ENCODE measurements at regions not wholly inside any gene's neighbourhood (a gene's known extent, or its start where the extent isn't known, plus 50 kb on each side); places are given as distances from the start of the nearest gene placed in this dataset.

GRCh38 chr16:86244936-86245335 lies 265.4 kb upstream of the FOXF1 start:
- no peak overlapping the region for H3K9ac ChIP-seq (ENCODE audit: low read length)
- H4K20me1 ChIP-seq (ENCODE audit: insufficient read depth): no peaks in the 10 kb centered on the region
- TF ChIP-seq POLR2A (IDR thresholded peaks at IDR 0.05; ENCODE audit: borderline replicate concordance, extremely low read depth, insufficient read depth, insufficient read length): no peak
- no peak for TF ChIP-seq JUND (IDR thresholded peaks at IDR 0.05)
- no peak for TF ChIP-seq ZFX (IDR thresholded peaks at IDR 0.05)
- TF ChIP-seq EZH2phosphoT487 (IDR thresholded peaks at IDR 0.05; ENCODE audit: borderline replicate concordance): no peak
- TF ChIP-seq POLR2AphosphoS5 (IDR thresholded peaks at IDR 0.05; ENCODE audit: low read depth, low read length): no peak
- no peak for TF ChIP-seq CEBPB (IDR thresholded peaks at IDR 0.05; ENCODE audit: low read depth)
- no peak for TF ChIP-seq ELF1 (IDR thresholded peaks at IDR 0.05; ENCODE audit: borderline replicate concordance, low read depth)
- no peak for TF ChIP-seq SIN3A (IDR thresholded peaks at IDR 0.05; ENCODE audit: low read depth)
- TF ChIP-seq MAX (IDR thresholded peaks at IDR 0.05): no peak
- intact Hi-C loops (cut with micrococcal nuclease): no loop called here
- H3K36me3 ChIP-seq (ENCODE audit: control insufficient read depth in 1 of 2, insufficient read depth in 2 of 2, low read length in 2 of 2): no peaks in the 10 kb centered on the region
- no peak overlapping the region for H3K4me2 ChIP-seq (ENCODE audit: low read length)
- no peak for DNase-seq (ENCODE audit: low read depth, low spot score)
- no peak overlapping the region for H3K4me3 ChIP-seq (replicated peaks in 1 of 2; ENCODE audit: low read depth in 1 of 2, low read length in 2 of 2)
- no TSS peak for BruUV-seq (replicated peaks)
- no peak for ATAC-seq
- CTCF ChIA-PET: interaction anchor here (2.9 kb wide), 1 partner anchor 8 kb away, joined by 27 read pairs; no protein-coding TSS in a partner anchor
- H3K79me2 ChIP-seq (ENCODE audit: insufficient read depth, low read length): no peaks in the 10 kb centered on the region
- H3K9me2 ChIP-seq (ENCODE audit: insufficient read depth): no peaks in the 10 kb centered on the region
- no peak overlapping the region for H3K27ac ChIP-seq (ENCODE audit: low read depth, low read length)
- RAD21 ChIA-PET (ENCODE audit: low non-redundant PET in 1 of 2, low total read pairs in 2 of 2, uncharacterized antibody in 2 of 2, unreplicated experiment in 2 of 2): no interaction called here
- peaks cover 57% of the 10 kb centered on the region for H3K27me3 ChIP-seq (ENCODE audit: insufficient read depth, low read length)
- no peaks in the 10 kb centered on the region for H3K4me1 ChIP-seq (ENCODE audit: control insufficient read depth in 1 of 2, insufficient read depth in 2 of 2, low read length in 2 of 2)
- POLR2A ChIA-PET: no interaction called here
- no peaks in the 10 kb centered on the region for H3K9me3 ChIP-seq (ENCODE audit: control insufficient read depth in 1 of 2, insufficient read depth in 1 of 2, low read depth in 1 of 2, low read length in 2 of 2)
- no peak overlapping the region for H2AFZ ChIP-seq (ENCODE audit: low read depth, low read length, poor library complexity, severe bottlenecking)

GRCh38 chr16:86245351-86245750 lies 265.0 kb upstream of the FOXF1 start:
- ATAC-seq: no peak
- no peak overlapping the region for H3K9ac ChIP-seq (ENCODE audit: low read length)
- no peak overlapping the region for H3K27ac ChIP-seq (ENCODE audit: low read depth, low read length)
- TF ChIP-seq RAD21 (IDR thresholded peaks at IDR 0.05; ENCODE audit: low read depth) (no peak), ATF3 (IDR thresholded peaks at IDR 0.05) (no peak), EGR1 (IDR thresholded peaks at IDR 0.05; ENCODE audit: low read depth) (no peak), ZNF274 (IDR thresholded peaks at IDR 0.05; ENCODE audit: low read depth, low read length) (no peak), POLR2AphosphoS5 (IDR thresholded peaks at IDR 0.05; ENCODE audit: low read depth, low read length) (no peak), YY1 (IDR thresholded peaks at IDR 0.05; ENCODE audit: extremely low read depth, insufficient replicate concordance, low read depth, low read length) (no peak), CTCF (IDR thresholded peaks at IDR 0.05 in 2 of 3, conservative IDR thresholded peaks at IDR 0.05 in 1 of 3; ENCODE audit: borderline replicate concordance in 1 of 3, insufficient read depth in 1 of 3, low read depth in 2 of 3, low read length in 2 of 3) (no peak), MAX (IDR thresholded peaks at IDR 0.05) (no peak), EZH2phosphoT487 (IDR thresholded peaks at IDR 0.05; ENCODE audit: borderline replicate concordance) (no peak), SIN3A (IDR thresholded peaks at IDR 0.05; ENCODE audit: low read depth) (no peak), ZFX (IDR thresholded peaks at IDR 0.05) (no peak), EZH2 (IDR thresholded peaks at IDR 0.05) (no peak), POLR2A (IDR thresholded peaks at IDR 0.05; ENCODE audit: borderline replicate concordance, extremely low read depth, insufficient read depth, insufficient read length) (no peak), FOSL1 (IDR thresholded peaks at IDR 0.05; ENCODE audit: low read depth) (no peak), SP1 (IDR thresholded peaks at IDR 0.05; ENCODE audit: low read depth) (no peak)
- no peaks in the 10 kb centered on the region for H3K4me1 ChIP-seq (ENCODE audit: control insufficient read depth in 1 of 2, insufficient read depth in 2 of 2, low read length in 2 of 2)
- no peak for DNase-seq (ENCODE audit: low read depth, low spot score)
- H3K4me3 ChIP-seq (replicated peaks in 1 of 2; ENCODE audit: low read depth in 1 of 2, low read length in 2 of 2): no peak overlapping the region
- no peaks in the 10 kb centered on the region for H3K9me2 ChIP-seq (ENCODE audit: insufficient read depth)
- intact Hi-C loops (cut with micrococcal nuclease): no loop called here
- H3K4me2 ChIP-seq (ENCODE audit: low read length): no peak overlapping the region
- ChIA-PET POLR2A (no interaction called here), CTCF (interaction anchor here (2.9 kb wide), 1 partner anchor 8 kb away, joined by 27 read pairs; no protein-coding TSS in a partner anchor), RAD21 (ENCODE audit: low non-redundant PET in 1 of 2, low total read pairs in 2 of 2, uncharacterized antibody in 2 of 2, unreplicated experiment in 2 of 2) (no interaction called here)
- H4K20me1 ChIP-seq (ENCODE audit: insufficient read depth): no peaks in the 10 kb centered on the region
- no peaks in the 10 kb centered on the region for H3K36me3 ChIP-seq (ENCODE audit: control insufficient read depth in 1 of 2, insufficient read depth in 2 of 2, low read length in 2 of 2)
- H2AFZ ChIP-seq (ENCODE audit: low read depth, low read length, poor library complexity, severe bottlenecking): no peak overlapping the region
- peaks cover 53% of the 10 kb centered on the region for H3K27me3 ChIP-seq (ENCODE audit: insufficient read depth, low read length)
- H3K79me2 ChIP-seq (ENCODE audit: insufficient read depth, low read length): no peaks in the 10 kb centered on the region
- H3K9me3 ChIP-seq (ENCODE audit: control insufficient read depth in 1 of 2, insufficient read depth in 1 of 2, low read depth in 1 of 2, low read length in 2 of 2): no peaks in the 10 kb centered on the region
- BruUV-seq (replicated peaks): no TSS peak
